Suprapubic skin (tissue), 4 donors: ENCODE measurements at regions not wholly inside any gene's neighbourhood (a gene's known extent, or its start where the extent isn't known, plus 50 kb on each side); places are given as distances from the start of the nearest gene placed in this dataset.

ENCODE experiments used
- CTCF ChIP-seq, 2 donors: fragments of 200-600 bp in 1 of 2; fragments of 450-650 bp in 1 of 2; sonication (generic) in 1 of 2; IDR thresholded peaks; one replicate each; pipeline ENCODE4 v1.5.1; 2016 to 2019; ENCODE audit warnings: antibody characterized with exemption in 2 of 2, mild to moderate bottlenecking in 1 of 2, moderate library complexity in 1 of 2
- POLR2A ChIP-seq, 2 donors: fragments of 450-650 bp; IDR thresholded peaks; one replicate each; pipeline ENCODE4 v1.6.1; 2017; ENCODE audit warnings: antibody characterized with exemption in 2 of 2, mild to moderate bottlenecking in 2 of 2, moderate library complexity in 2 of 2
- POLR2AphosphoS5 ChIP-seq, 3 donors: sonication (generic); formaldehyde crosslinking; IDR thresholded peaks; one replicate each; pipeline ENCODE4 v1.6.1; 2017; ENCODE audit warnings: antibody characterized with exemption in 3 of 3

GRCh38 chr4:100081491-100081890 lies 108.8 kb downstream of the DDIT4L start:
- TF ChIP-seq CTCF (IDR thresholded peaks at IDR 0.05) (no peak), POLR2A (IDR thresholded peaks at IDR 0.05) (no peak), POLR2AphosphoS5 (IDR thresholded peaks at IDR 0.05) (no peak)
